ENCODE measurements at regions not wholly inside any gene's neighbourhood (a gene's known extent, or its start where the extent isn't known, plus 50 kb on each side); places are given as distances from the start of the nearest gene placed in this dataset.
"Not testable (repeated sequence)": the region's sequence is repeated elsewhere in the genome, so short reads cannot be mapped to it uniquely, and the experiment has no call there.

- H3K27me3 ChIP-seq; H3K9me3 ChIP-seq (ENCODE audit: low read depth); H3K79me2 ChIP-seq; H3K4me1 ChIP-seq (ENCODE audit: insufficient read depth); H3K4me3 ChIP-seq; H4K20me1 ChIP-seq (ENCODE audit: insufficient read depth, poor library complexity, severe bottlenecking); H3K4me2 ChIP-seq; DNase-seq (ENCODE audit: low spot score); H2AFZ ChIP-seq; H3K27ac ChIP-seq; H3K36me3 ChIP-seq (replicated peaks; ENCODE audit: insufficient read depth, low read depth); H3K9me2 ChIP-seq (replicated peaks; ENCODE audit: insufficient read depth): not testable (repeated sequence)
- no CpG with 5 or more reads among the region's 19 CpGs for WGBS (ENCODE audit: low lambda C conversion rate, missing lambda C conversion rate)
These were observed 2326.1 kb upstream of the PCDH20 start for GRCh38 chr13:63741814-63742101.

- Histone ChIP-seq H3K36me3 (replicated peaks; ENCODE audit: insufficient read depth, low read depth) (no peaks in the 10 kb centered on the region), H2AFZ (no peak overlapping the region), H4K20me1 (ENCODE audit: insufficient read depth, poor library complexity, severe bottlenecking) (no peaks in the 10 kb centered on the region), H3K27me3 (no peaks in the 10 kb centered on the region), H3K9me2 (replicated peaks; ENCODE audit: insufficient read depth) (no peaks in the 10 kb centered on the region), H3K4me1 (ENCODE audit: insufficient read depth) (no peaks in the 10 kb centered on the region), H3K4me3 (no peak overlapping the region), H3K79me2 (no peaks in the 10 kb centered on the region), H3K4me2 (no peak overlapping the region), H3K27ac (no peak overlapping the region), H3K9me3 (ENCODE audit: low read depth) (no peaks in the 10 kb centered on the region)
- DNase-seq (ENCODE audit: low spot score): no peak
- no peak for TF ChIP-seq EZH2phosphoT487 (IDR thresholded peaks at IDR 0.05; ENCODE audit: low read depth, severe bottlenecking, unreplicated experiment)
- TF ChIP-seq EZH2 (IDR thresholded peaks at IDR 0.05; ENCODE audit: borderline replicate concordance): no peak
- TF ChIP-seq CTCF (IDR thresholded peaks at IDR 0.05; ENCODE audit: poor library complexity): no peak
- 94% methylated on average over 6 of the region's 36 CpGs for WGBS (ENCODE audit: low lambda C conversion rate, missing lambda C conversion rate)
These were observed 2325.6 kb upstream of the PCDH20 start for GRCh38 chr13:63741029-63741813.

DNA sequence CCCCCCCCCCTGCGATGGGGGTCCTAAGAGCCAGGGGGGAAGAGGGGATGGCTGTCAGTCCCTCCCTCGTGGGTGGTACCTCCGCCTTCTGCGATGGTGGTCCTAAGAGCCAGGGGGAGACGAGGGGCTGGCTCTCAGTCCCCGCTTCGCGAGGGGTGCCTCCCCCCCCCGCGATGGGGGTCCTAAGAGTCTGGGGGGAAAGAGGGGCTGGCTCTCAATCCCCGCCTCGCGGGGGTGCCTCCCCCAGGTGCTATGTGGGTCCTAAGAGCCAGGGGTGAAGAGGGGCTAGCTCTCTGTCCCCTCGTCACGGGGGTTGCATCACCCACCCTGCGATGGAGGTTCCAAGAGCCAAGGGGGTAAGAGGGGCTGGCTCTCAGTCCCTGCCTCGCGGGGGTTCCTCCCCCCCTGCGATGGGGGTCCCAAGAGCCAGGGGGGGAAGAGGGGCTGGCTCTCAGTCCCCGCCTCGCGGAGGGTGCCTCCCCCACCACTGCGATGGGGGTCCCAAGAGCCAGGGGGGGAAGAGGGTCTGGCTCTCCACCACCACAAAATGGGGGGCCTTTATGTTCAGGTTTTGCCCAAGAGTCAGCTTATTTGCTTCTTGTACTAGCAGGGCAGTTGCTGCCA lies 2323.6 kb upstream of the PCDH20 start:
- not testable (repeated sequence) for H3K9me2 ChIP-seq (replicated peaks; ENCODE audit: insufficient read depth); H3K4me3 ChIP-seq; H3K4me2 ChIP-seq; H3K79me2 ChIP-seq; H2AFZ ChIP-seq; H3K27ac ChIP-seq; H3K4me1 ChIP-seq (ENCODE audit: insufficient read depth); H3K36me3 ChIP-seq (replicated peaks; ENCODE audit: insufficient read depth, low read depth); H3K9me3 ChIP-seq (ENCODE audit: low read depth); H3K27me3 ChIP-seq; H4K20me1 ChIP-seq (ENCODE audit: insufficient read depth, poor library complexity, severe bottlenecking)
- WGBS (ENCODE audit: low lambda C conversion rate, missing lambda C conversion rate): 96% methylated on average over 3 of the region's 23 CpGs
- DNase-seq (ENCODE audit: low spot score): peak; percentile 4

DNA sequence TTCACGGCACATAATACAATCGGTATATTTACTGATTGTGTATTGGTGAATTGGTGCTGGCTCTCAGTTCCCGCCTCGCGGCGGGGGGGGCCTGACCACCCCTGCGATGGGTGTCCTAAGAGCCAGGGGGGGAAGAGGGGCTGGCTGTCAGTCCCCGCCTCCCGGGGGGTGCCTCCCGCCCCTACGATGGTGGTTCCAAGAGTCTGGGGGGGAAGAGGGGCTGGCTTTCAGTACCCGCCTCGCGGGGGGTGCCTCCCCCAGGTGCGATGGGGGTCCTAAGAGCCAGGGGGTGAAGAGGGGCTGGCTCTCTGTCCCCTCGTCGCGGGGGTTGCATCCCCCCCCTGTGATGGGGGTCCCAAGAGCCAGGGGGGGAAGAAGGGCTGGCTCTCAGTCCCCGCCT lies 2321.8 kb upstream of the PCDH20 start:
- no peak for DNase-seq (ENCODE audit: low spot score)
- Histone ChIP-seq H3K9me2 (replicated peaks; ENCODE audit: insufficient read depth) (no peaks in the 10 kb centered on the region), H3K79me2 (no peaks in the 10 kb centered on the region), H4K20me1 (ENCODE audit: insufficient read depth, poor library complexity, severe bottlenecking) (no peaks in the 10 kb centered on the region), H3K4me3 (no peak overlapping the region), H3K9me3 (ENCODE audit: low read depth) (no peaks in the 10 kb centered on the region), H3K4me2 (no peak overlapping the region), H3K27ac (no peak overlapping the region), H3K36me3 (replicated peaks; ENCODE audit: insufficient read depth, low read depth) (no peaks in the 10 kb centered on the region), H2AFZ (no peak overlapping the region), H3K27me3 (no peaks in the 10 kb centered on the region), H3K4me1 (ENCODE audit: insufficient read depth) (no peaks in the 10 kb centered on the region)
- TF ChIP-seq EZH2phosphoT487 (IDR thresholded peaks at IDR 0.05; ENCODE audit: low read depth, severe bottlenecking, unreplicated experiment) (no peak), CTCF (IDR thresholded peaks at IDR 0.05; ENCODE audit: poor library complexity) (no peak), EZH2 (IDR thresholded peaks at IDR 0.05; ENCODE audit: borderline replicate concordance) (no peak)
- WGBS (ENCODE audit: low lambda C conversion rate, missing lambda C conversion rate): 91% methylated on average over 8 of the region's 19 CpGs

All from hepatocyte (in vitro differentiated cells).